CD4-positive, alpha-beta T cell treated with Interleukin-4 for 1 hour (primary cell): ENCODE measurements at regions not wholly inside any gene's neighbourhood (a gene's known extent, or its start where the extent isn't known, plus 50 kb on each side); places are given as distances from the start of the nearest gene placed in this dataset.
"Not testable (repeated sequence)": the region's sequence is repeated elsewhere in the genome, so short reads cannot be mapped to it uniquely, and the experiment has no call there.

ENCODE experiments used
- DNase-seq, 2 donors: peaks; one replicate each; pipeline ENCODE4 v3.0.0-alpha.2; 2020 to 2022

GRCh38 chr11:47928426-47928825, 51.9 kb upstream of the PTPRJ start:
- DNase-seq, result no peak

- DNase-seq, result no peak
These were observed 56.1 kb upstream of the PTPRJ start for GRCh38 chr11:47924184-47924691.

GRCh38 chr11:47923667-47924066, 56.7 kb upstream of the PTPRJ start:
- DNase-seq, result no peak

- not testable (repeated sequence) for DNase-seq
These were observed 59.2 kb upstream of the PTPRJ start for GRCh38 chr11:47921080-47921555.

- DNase-seq, result no peak
These were observed 61.4 kb upstream of the PTPRJ start for GRCh38 chr11:47918882-47919495.

- DNase-seq, result no peak
These were observed 62.0 kb upstream of the PTPRJ start for GRCh38 chr11:47918370-47918690.

- peak; percentile 34 to 81 for DNase-seq
These were observed 62.6 kb upstream of the PTPRJ start for GRCh38 chr11:47917599-47918369.

- DNase-seq, result no peak
These were observed 64.0 kb upstream of the PTPRJ start for GRCh38 chr11:47916361-47916841.

GRCh38 chr11:47915783-47916182, 64.6 kb upstream of the PTPRJ start:
- no peak for DNase-seq

- peak; percentile 19 to 34 for DNase-seq
These were observed 65.0 kb upstream of the PTPRJ start for GRCh38 chr11:47915374-47915773.

GRCh38 chr11:47914743-47915142, 65.6 kb upstream of the PTPRJ start:
- no peak for DNase-seq

- DNase-seq, result no peak
These were observed 65.5 kb upstream of the NUP160 start for GRCh38 chr11:47913529-47914244.

GRCh38 chr11:47912843-47913437, 64.8 kb upstream of the NUP160 start:
- no peak for DNase-seq

- DNase-seq, result no peak
These were observed 63.0 kb upstream of the NUP160 start for GRCh38 chr11:47911149-47911548.

- no peak for DNase-seq
These were observed 60.0 kb upstream of the NUP160 start for GRCh38 chr11:47908198-47908597.

- DNase-seq, result no peak
These were observed 59.3 kb upstream of the NUP160 start for GRCh38 chr11:47907499-47907898.

- DNase-seq, result no peak
These were observed 57.9 kb upstream of the NUP160 start for GRCh38 chr11:47906066-47906465.

- no peak for DNase-seq
These were observed 57.4 kb upstream of the NUP160 start for GRCh38 chr11:47905358-47906059.

- no peak for DNase-seq
These were observed 56.7 kb upstream of the NUP160 start for GRCh38 chr11:47904808-47905207.

- no peak for DNase-seq
These were observed 55.9 kb upstream of the NUP160 start for GRCh38 chr11:47904048-47904447.

GRCh38 chr11:47899801-47900200, 51.7 kb upstream of the NUP160 start:
- DNase-seq, result peak in 1 of 2 donors; percentile 60
